ENCODE measurements at regions not wholly inside any gene's neighbourhood (a gene's known extent, or its start where the extent isn't known, plus 50 kb on each side); places are given as distances from the start of the nearest gene placed in this dataset.

DNA sequence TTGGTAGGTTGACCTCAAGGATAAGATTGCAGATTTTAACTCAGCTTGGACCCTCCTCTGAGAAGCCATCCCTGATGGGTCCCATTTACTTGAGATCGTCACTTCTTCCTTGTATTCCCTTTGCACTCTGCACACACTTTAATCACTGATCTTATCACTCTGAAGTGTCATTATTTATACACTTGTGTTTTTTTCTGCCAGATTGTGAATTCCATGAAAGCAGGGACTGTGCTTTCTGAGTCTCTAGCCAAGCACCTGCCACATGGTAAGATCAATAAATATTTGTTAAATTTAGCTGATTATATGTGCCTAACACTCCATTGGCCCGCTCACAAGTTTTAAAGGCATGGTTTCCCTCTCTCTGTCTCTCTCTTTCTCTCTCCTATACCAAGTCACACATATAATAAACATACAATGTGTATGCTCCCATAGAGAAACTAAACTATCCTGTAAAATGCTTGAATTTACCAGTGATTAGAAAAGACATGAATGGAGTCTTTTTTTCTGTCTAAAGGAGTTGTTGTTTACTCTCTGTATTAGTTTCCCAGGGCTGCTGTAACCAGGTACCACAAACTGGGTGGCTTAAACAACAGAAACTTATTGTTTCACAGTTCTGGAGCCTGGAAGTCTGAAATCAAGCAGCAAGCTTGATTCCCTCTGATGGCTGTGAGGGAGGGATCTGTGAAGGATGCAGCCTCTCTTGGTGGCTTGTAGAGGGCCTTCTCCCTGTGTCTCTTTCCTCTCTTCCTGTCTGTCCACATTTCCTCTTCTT is 105.2 kb upstream of the GADD45A start:
- TF ChIP-seq, protein P1, sequence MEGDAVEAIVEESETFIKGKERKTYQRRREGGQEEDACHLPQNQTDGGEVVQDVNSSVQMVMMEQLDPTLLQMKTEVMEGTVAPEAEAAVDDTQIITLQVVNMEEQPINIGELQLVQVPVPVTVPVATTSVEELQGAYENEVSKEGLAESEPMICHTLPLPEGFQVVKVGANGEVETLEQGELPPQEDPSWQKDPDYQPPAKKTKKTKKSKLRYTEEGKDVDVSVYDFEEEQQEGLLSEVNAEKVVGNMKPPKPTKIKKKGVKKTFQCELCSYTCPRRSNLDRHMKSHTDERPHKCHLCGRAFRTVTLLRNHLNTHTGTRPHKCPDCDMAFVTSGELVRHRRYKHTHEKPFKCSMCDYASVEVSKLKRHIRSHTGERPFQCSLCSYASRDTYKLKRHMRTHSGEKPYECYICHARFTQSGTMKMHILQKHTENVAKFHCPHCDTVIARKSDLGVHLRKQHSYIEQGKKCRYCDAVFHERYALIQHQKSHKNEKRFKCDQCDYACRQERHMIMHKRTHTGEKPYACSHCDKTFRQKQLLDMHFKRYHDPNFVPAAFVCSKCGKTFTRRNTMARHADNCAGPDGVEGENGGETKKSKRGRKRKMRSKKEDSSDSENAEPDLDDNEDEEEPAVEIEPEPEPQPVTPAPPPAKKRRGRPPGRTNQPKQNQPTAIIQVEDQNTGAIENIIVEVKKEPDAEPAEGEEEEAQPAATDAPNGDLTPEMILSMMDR (conservative IDR thresholded peaks at IDR 0.05) = no peak
- no peak for TF ChIP-seq EZH2 (IDR thresholded peaks at IDR 0.05; ENCODE audit: low read depth)

Data from PC-9 (cell line).